GM12872 (cell line): ENCODE measurements at regions not wholly inside any gene's neighbourhood (a gene's known extent, or its start where the extent isn't known, plus 50 kb on each side); places are given as distances from the start of the nearest gene placed in this dataset.

Experiments used
- TF ChIP-seq, protein P1 (sequence below): IDR thresholded peaks from 3 replicates; pipeline ENCODE4 v1.5.1; 2011; ENCODE audit warnings: low read depth, mild to moderate bottlenecking, low read length, moderate library complexity; ENCODE audit not compliant: insufficient read depth

- TF ChIP-seq, protein P1, sequence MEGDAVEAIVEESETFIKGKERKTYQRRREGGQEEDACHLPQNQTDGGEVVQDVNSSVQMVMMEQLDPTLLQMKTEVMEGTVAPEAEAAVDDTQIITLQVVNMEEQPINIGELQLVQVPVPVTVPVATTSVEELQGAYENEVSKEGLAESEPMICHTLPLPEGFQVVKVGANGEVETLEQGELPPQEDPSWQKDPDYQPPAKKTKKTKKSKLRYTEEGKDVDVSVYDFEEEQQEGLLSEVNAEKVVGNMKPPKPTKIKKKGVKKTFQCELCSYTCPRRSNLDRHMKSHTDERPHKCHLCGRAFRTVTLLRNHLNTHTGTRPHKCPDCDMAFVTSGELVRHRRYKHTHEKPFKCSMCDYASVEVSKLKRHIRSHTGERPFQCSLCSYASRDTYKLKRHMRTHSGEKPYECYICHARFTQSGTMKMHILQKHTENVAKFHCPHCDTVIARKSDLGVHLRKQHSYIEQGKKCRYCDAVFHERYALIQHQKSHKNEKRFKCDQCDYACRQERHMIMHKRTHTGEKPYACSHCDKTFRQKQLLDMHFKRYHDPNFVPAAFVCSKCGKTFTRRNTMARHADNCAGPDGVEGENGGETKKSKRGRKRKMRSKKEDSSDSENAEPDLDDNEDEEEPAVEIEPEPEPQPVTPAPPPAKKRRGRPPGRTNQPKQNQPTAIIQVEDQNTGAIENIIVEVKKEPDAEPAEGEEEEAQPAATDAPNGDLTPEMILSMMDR = no peak
These were observed 315.4 kb upstream of the SASH1 start for GRCh38 chr6:148027201-148027600.

DNA sequence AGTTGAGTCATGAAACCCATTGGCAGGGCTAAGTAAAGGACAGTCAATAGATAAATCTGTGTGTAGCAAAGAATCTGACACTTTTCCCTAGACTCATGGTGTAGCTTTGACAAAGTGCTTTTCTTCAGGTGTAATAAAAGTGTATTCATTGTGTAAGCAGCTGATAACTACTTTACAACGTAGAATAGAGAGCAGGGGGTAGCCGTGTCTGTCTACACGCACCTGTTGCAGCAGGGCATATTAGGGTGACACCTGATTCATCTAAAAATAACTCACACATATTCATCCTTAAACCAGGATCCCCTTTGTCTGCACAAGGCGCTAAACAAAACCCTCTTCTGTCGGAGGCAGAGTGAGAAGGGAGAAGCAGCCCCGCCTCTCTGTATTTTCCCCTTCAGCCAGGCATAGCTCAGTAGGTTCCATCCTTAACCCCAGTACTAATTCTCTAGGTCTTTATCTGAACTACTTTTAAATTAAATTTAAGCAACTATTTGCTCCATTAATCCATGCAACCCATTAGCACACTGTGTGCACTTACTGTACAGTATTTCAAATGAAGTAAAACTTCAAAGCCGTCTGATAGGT lies 306.7 kb upstream of the SASH1 start:
- TF ChIP-seq, protein P1 = no peak

GRCh38 chr6:148037496-148037895 lies 305.1 kb upstream of the SASH1 start:
- TF ChIP-seq, protein P1 = no peak

DNA sequence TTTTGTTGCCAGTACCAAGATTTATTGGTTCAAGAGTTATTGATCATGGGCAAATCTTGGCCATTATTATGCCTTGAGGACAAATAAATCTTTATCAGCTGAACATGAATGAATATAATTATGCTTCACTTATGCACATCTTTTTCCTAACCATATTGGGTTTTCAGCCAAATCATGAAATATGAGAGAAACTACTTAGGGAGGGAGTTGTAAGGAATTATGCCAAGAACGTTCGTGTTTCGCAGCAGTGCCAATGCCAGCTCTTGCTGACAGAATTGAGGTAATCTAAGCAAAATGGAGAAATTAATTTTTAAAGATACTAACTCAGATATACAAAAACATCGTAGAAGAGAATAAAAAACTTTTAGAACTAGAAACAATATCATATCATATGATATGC lies 301.1 kb upstream of the SASH1 start:
- TF ChIP-seq, protein P1 = no peak

GRCh38 chr6:148042536-148042935 lies 300.1 kb upstream of the SASH1 start:
- TF ChIP-seq, protein P1 = no peak

DNA sequence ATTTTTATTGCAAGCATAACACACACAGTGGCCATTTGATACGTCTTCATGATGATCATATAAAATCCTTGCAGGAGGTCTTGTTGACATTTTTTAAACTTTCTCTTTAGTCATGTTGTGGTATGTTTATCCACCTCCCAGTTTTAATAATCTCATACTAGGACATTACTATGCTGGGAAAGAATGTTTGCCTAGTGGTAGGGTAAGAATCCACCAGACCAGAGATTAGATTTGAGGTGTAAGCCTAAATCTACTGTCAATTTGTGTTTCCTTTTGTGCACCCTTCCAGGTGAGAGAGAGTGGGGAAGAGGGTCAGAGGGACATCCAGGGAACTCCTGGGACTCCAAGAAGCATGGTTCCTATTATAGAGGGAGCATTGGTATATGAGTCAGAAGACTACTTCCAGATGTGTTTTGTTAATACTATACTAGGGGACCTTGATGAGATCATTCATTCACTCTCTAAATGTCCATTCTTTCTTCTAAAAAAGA lies 298.3 kb upstream of the SASH1 start:
- TF ChIP-seq, protein P1 = no peak

GRCh38 chr6:148044921-148045320 lies 297.7 kb upstream of the SASH1 start:
- TF ChIP-seq, protein P1 = no peak
